ENCODE measurements at regions not wholly inside any gene's neighbourhood (a gene's known extent, or its start where the extent isn't known, plus 50 kb on each side); places are given as distances from the start of the nearest gene placed in this dataset.

DNA sequence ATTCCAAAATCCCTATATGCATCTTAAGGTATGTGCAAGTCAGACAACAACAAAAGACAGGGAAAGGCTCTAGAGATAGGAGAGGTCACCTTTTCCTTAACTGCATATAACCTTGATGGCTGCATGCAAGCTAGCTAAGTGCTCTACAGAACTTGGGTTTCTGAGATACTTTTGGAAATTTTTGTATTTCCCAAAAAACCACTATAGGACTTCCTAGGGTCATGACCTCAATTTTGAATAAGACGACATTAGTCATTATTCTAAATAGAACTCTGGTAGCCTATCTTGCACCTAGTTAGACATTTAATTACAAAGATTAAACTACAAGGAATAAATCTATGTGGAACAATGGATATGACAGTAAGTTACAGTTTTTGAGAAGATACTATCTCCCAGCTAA lies 309.3 kb downstream of the BCAT1 start:
- Histone ChIP-seq H3K9me3 (ENCODE audit: low read length) (no peaks in the 10 kb centered on the region), H4K20me1 (ENCODE audit: insufficient read depth) (no peaks in the 10 kb centered on the region), H3K27me3 (ENCODE audit: insufficient read depth, low read depth, low read length) (no peaks in the 10 kb centered on the region), H3K4me3 (ENCODE audit: low read length) (no peak overlapping the region), H2AFZ (ENCODE audit: low read depth, low read length) (no peak overlapping the region), H3F3A (ENCODE audit: insufficient read depth, low read length, poor library complexity, severe bottlenecking) (no peaks in the 10 kb centered on the region), H3K9ac (ENCODE audit: low read length) (no peak overlapping the region), H3K9me2 (ENCODE audit: insufficient read depth, low read length) (no peaks in the 10 kb centered on the region), H3K4me2 (ENCODE audit: low read length) (no peak overlapping the region), H3K79me2 (replicated peaks; ENCODE audit: insufficient read depth, low read length) (no peaks in the 10 kb centered on the region), H3K36me3 (ENCODE audit: insufficient read depth, low read length) (no peaks in the 10 kb centered on the region), H3K27ac (ENCODE audit: low read length) (no peak overlapping the region)
- TF ChIP-seq MXI1 (conservative IDR thresholded peaks at IDR 0.05; ENCODE audit: poor library complexity, severe bottlenecking) (no peak), SMC3 (conservative IDR thresholded peaks at IDR 0.05; ENCODE audit: poor library complexity) (no peak), TAF1 (IDR thresholded peaks at IDR 0.05; ENCODE audit: low read depth) (no peak)
- TF ChIP-seq, protein P1, sequence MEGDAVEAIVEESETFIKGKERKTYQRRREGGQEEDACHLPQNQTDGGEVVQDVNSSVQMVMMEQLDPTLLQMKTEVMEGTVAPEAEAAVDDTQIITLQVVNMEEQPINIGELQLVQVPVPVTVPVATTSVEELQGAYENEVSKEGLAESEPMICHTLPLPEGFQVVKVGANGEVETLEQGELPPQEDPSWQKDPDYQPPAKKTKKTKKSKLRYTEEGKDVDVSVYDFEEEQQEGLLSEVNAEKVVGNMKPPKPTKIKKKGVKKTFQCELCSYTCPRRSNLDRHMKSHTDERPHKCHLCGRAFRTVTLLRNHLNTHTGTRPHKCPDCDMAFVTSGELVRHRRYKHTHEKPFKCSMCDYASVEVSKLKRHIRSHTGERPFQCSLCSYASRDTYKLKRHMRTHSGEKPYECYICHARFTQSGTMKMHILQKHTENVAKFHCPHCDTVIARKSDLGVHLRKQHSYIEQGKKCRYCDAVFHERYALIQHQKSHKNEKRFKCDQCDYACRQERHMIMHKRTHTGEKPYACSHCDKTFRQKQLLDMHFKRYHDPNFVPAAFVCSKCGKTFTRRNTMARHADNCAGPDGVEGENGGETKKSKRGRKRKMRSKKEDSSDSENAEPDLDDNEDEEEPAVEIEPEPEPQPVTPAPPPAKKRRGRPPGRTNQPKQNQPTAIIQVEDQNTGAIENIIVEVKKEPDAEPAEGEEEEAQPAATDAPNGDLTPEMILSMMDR (IDR thresholded peaks at IDR 0.05; ENCODE audit: poor library complexity, severe bottlenecking): no peak
- TF ChIP-seq, protein P2, sequence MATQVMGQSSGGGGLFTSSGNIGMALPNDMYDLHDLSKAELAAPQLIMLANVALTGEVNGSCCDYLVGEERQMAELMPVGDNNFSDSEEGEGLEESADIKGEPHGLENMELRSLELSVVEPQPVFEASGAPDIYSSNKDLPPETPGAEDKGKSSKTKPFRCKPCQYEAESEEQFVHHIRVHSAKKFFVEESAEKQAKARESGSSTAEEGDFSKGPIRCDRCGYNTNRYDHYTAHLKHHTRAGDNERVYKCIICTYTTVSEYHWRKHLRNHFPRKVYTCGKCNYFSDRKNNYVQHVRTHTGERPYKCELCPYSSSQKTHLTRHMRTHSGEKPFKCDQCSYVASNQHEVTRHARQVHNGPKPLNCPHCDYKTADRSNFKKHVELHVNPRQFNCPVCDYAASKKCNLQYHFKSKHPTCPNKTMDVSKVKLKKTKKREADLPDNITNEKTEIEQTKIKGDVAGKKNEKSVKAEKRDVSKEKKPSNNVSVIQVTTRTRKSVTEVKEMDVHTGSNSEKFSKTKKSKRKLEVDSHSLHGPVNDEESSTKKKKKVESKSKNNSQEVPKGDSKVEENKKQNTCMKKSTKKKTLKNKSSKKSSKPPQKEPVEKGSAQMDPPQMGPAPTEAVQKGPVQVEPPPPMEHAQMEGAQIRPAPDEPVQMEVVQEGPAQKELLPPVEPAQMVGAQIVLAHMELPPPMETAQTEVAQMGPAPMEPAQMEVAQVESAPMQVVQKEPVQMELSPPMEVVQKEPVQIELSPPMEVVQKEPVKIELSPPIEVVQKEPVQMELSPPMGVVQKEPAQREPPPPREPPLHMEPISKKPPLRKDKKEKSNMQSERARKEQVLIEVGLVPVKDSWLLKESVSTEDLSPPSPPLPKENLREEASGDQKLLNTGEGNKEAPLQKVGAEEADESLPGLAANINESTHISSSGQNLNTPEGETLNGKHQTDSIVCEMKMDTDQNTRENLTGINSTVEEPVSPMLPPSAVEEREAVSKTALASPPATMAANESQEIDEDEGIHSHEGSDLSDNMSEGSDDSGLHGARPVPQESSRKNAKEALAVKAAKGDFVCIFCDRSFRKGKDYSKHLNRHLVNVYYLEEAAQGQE (IDR thresholded peaks at IDR 0.05; ENCODE audit: borderline replicate concordance): no peak

DNA sequence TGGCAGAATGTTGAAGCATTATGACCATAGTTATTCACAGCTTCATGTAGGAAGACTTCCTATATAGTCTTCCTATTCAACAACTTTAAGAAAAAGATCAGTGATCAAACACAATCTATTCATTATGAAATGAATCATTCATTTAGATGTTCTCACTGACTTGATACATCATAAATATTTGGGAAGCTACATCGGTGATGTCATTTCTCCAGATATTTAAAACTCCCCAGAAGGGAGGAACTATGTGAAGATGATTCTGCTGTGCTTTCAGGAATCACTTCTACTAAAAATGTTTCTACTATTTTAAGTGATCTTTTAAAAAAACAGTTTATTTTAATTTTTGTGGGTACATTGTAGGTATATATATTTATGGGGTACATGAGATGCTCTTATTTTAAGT lies 316.4 kb downstream of the BCAT1 start:
- TF ChIP-seq POLR2AphosphoS5 (IDR thresholded peaks at IDR 0.05): no peak
- TF ChIP-seq, protein P2 (IDR thresholded peaks at IDR 0.05; ENCODE audit: borderline replicate concordance): no peak
- TF ChIP-seq, protein P1 (IDR thresholded peaks at IDR 0.05; ENCODE audit: poor library complexity, severe bottlenecking): no peak
- TF ChIP-seq EP300 (conservative IDR thresholded peaks at IDR 0.05; ENCODE audit: poor library complexity, severe bottlenecking): no peak
- TF ChIP-seq TAF1 (IDR thresholded peaks at IDR 0.05; ENCODE audit: low read depth): no peak
- TF ChIP-seq MXI1 (conservative IDR thresholded peaks at IDR 0.05; ENCODE audit: poor library complexity, severe bottlenecking): no peak
- no peak for TF ChIP-seq EZH2 (IDR thresholded peaks at IDR 0.05; ENCODE audit: borderline replicate concordance, insufficient read depth, low read length, poor library complexity, severe bottlenecking)
- no peak for TF ChIP-seq SMC3 (conservative IDR thresholded peaks at IDR 0.05; ENCODE audit: poor library complexity)
- no peak for TF ChIP-seq RAD21 (conservative IDR thresholded peaks at IDR 0.05)
- H3K9ac ChIP-seq (ENCODE audit: low read length): no peak overlapping the region
- no peaks in the 10 kb centered on the region for H3K27me3 ChIP-seq (ENCODE audit: insufficient read depth, low read depth, low read length)
- no peak overlapping the region for H2AFZ ChIP-seq (ENCODE audit: low read depth, low read length)
- H3K9me3 ChIP-seq (ENCODE audit: low read length): no peaks in the 10 kb centered on the region
- H3K4me2 ChIP-seq (ENCODE audit: low read length): no peak overlapping the region
- H3K9me2 ChIP-seq (ENCODE audit: insufficient read depth, low read length): no peaks in the 10 kb centered on the region
- H3K79me2 ChIP-seq (replicated peaks; ENCODE audit: insufficient read depth, low read length): no peaks in the 10 kb centered on the region
- H3F3A ChIP-seq (ENCODE audit: insufficient read depth, low read length, poor library complexity, severe bottlenecking): no peaks in the 10 kb centered on the region
- H3K36me3 ChIP-seq (ENCODE audit: insufficient read depth, low read length): no peaks in the 10 kb centered on the region
- H3K27ac ChIP-seq (ENCODE audit: low read length): no peak overlapping the region
- no peak overlapping the region for H3K4me3 ChIP-seq (ENCODE audit: low read length)
- H4K20me1 ChIP-seq (ENCODE audit: insufficient read depth): no peaks in the 10 kb centered on the region
